Subcutaneous abdominal adipose tissue (tissue), 5 donors: ENCODE measurements at regions not wholly inside any gene's neighbourhood (a gene's known extent, or its start where the extent isn't known, plus 50 kb on each side); places are given as distances from the start of the nearest gene placed in this dataset.
A peak's percentile ranks its signal among the peaks of the same experiment; 100 is the strongest.

Source experiments
- H3K27ac ChIP-seq: one replicate; pipeline ENCODE4 v1.7.0; 2013; ENCODE audit warnings: low read depth, mild to moderate bottlenecking, inconsistent platforms, low read length, moderate library complexity
- H3K27me3 ChIP-seq, 5 donors: one replicate each; pipeline ENCODE4 v1.7.0; 2013; ENCODE audit warnings: low read length in 5 of 5, inconsistent platforms in 1 of 5; ENCODE audit not compliant: control insufficient read depth in 5 of 5, insufficient read depth in 4 of 5
- H3K36me3 ChIP-seq, 5 donors: one replicate each; pipeline ENCODE4 v1.7.0; 2013; ENCODE audit warnings: low read length in 5 of 5; ENCODE audit not compliant: control insufficient read depth in 5 of 5, insufficient read depth in 5 of 5
- H3K4me1 ChIP-seq, 5 donors: one replicate each; pipeline ENCODE4 v1.7.0; 2013; ENCODE audit warnings: low read length in 5 of 5, mild to moderate bottlenecking in 3 of 5, moderate library complexity in 1 of 5; ENCODE audit not compliant: control insufficient read depth in 5 of 5, insufficient read depth in 5 of 5
- H3K4me3 ChIP-seq, 5 donors: one replicate each; pipeline ENCODE4 v1.7.0; 2013; ENCODE audit warnings: low read length in 5 of 5, low read depth in 1 of 5
- H3K9ac ChIP-seq, 5 donors: one replicate each; pipeline ENCODE4 v1.7.0; 2013; ENCODE audit warnings: low read length in 5 of 5, mild to moderate bottlenecking in 4 of 5, moderate library complexity in 3 of 5
- H3K9me3 ChIP-seq, 5 donors: one replicate each; pipeline ENCODE4 v1.7.0; 2013; ENCODE audit warnings: low read length in 5 of 5; ENCODE audit not compliant: control insufficient read depth in 5 of 5
- donor health status: healthy.
- donor health status: healthy.
- donor health status: healthy.
- donor health status: healthy.
- donor health status: healthy.

GRCh38 chr13:39154041-39154440, 115.8 kb downstream of the NHLRC3 start:
- Histone ChIP-seq H3K27ac (no peak overlapping the region), H3K36me3 (no peaks in the 10 kb centered on the region), H3K9ac (no peak overlapping the region), H3K4me1 (peaks cover 0 to 7% (median under 1%) of the 10 kb centered on the region in 5 donors), H3K27me3 (no peaks in the 10 kb centered on the region), H3K9me3 (peaks cover 0 to 7% (median 4%) of the 10 kb centered on the region in 5 donors), H3K4me3 (no peak overlapping the region)

DNA sequence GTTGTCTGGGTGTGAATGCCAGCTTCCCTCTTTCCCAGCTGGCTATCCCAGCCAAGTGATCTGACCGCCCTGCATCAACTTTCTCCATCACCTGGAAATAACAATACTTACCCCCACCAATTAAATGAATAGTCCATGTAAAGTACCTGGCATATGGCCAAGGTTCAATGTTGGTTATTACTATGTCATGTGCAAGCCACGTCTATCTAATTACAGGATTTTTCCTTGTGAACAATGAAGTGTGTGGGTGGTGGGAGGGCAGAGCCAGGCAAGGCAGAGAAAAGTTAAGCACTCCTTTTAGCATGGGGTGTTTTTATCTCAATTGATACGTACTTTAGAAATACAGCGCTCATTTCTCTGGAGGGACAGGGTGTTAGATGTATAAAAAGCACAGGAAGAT, 121.1 kb downstream of the NHLRC3 start:
- Histone ChIP-seq H3K4me3 (no peak overlapping the region), H3K27ac (no peak overlapping the region)

GRCh38 chr13:39159846-39160370, 121.7 kb downstream of the NHLRC3 start:
- H3K27me3 ChIP-seq = no peaks in the 10 kb centered on the region
- no peaks in the 10 kb centered on the region for H3K36me3 ChIP-seq
- H3K9me3 ChIP-seq = peaks cover 0 to 2% (median 0%) of the 10 kb centered on the region in 5 donors
- H3K4me3 ChIP-seq = no peak overlapping the region
- peaks cover 0 to 19% (median 5%) of the 10 kb centered on the region in 5 donors for H3K4me1 ChIP-seq
- no peak overlapping the region for H3K27ac ChIP-seq
- no peak overlapping the region for H3K9ac ChIP-seq

More for the DNA sequence above, 121.1 kb downstream of the NHLRC3 start:
- Histone ChIP-seq H3K9ac (no peak overlapping the region), H3K9me3 (peaks cover 0 to 2% (median 0%) of the 10 kb centered on the region in 5 donors), H3K36me3 (no peaks in the 10 kb centered on the region), H3K27me3 (no peaks in the 10 kb centered on the region), H3K4me1 (peaks cover 0 to 19% (median 5%) of the 10 kb centered on the region in 5 donors)

DNA sequence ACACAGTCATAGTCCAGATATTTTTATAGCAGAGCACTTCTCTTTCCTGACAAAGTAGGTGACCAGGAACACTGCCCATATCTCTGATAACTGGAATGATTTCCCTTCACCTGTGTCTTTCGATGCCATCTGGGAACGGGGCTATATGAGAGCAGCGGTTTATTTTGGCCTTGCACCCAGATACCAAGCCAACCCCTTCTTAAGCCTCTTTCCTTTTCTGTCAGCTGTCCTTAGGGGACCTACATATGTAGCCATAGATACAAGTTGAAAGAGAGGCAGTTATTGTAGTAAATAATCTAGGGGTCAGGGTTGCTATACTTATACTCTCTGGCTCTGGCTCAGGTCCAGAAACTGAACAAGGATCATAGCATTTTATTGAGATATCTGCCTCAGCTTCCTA, 128.8 kb downstream of the NHLRC3 start:
- Histone ChIP-seq H3K9me3 (peaks cover 0 to 2% (median 0%) of the 10 kb centered on the region in 5 donors), H3K9ac (no peak overlapping the region), H3K36me3 (no peaks in the 10 kb centered on the region), H3K4me1 (no peaks in the 10 kb centered on the region), H3K4me3 (no peak overlapping the region), H3K27ac (no peak overlapping the region), H3K27me3 (no peaks in the 10 kb centered on the region)

DNA sequence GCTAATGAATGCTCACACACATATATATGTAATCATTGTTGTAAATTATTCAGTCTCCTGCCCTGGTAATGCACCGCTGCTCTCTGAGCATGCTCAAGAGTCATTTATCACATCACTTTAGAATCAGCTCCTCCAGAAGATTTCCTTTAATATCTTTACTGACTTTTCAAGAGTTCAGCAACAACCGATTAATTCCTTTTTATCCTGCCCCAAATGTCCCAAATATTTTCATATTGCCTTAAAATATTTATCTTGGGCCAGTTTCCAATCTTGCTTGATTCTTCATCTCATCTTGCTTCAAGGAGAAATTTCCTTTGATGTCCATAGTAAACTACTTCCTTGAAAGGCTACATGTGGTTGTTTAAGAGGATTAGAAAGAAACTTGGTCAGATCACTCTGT, 132.5 kb downstream of the NHLRC3 start:
- Histone ChIP-seq H3K27ac (no peak overlapping the region), H3K27me3 (no peaks in the 10 kb centered on the region), H3K9ac (no peak overlapping the region), H3K4me1 (no peaks in the 10 kb centered on the region), H3K36me3 (no peaks in the 10 kb centered on the region), H3K4me3 (no peak overlapping the region), H3K9me3 (peaks cover 0 to 1% (median 0%) of the 10 kb centered on the region in 5 donors)

GRCh38 chr13:39185326-39185725, 147.1 kb downstream of the NHLRC3 start:
- H3K4me3 ChIP-seq = no peak overlapping the region
- peak overlapping the region in 1 of 5 donors; percentile 14 for H3K9ac ChIP-seq
- no peaks in the 10 kb centered on the region for H3K27me3 ChIP-seq
- peaks cover 2 to 24% (median 11%) of the 10 kb centered on the region in 5 donors for H3K4me1 ChIP-seq
- peak overlapping the region; percentile 94 for H3K27ac ChIP-seq
- H3K36me3 ChIP-seq = no peaks in the 10 kb centered on the region
- no peaks in the 10 kb centered on the region for H3K9me3 ChIP-seq

GRCh38 chr13:39186205-39186875, 148.1 kb downstream of the NHLRC3 start:
- H3K27me3 ChIP-seq = no peaks in the 10 kb centered on the region
- H3K4me3 ChIP-seq = no peak overlapping the region
- H3K9ac ChIP-seq = peak overlapping the region in 1 of 5 donors; percentile 40
- H3K9me3 ChIP-seq = no peaks in the 10 kb centered on the region
- H3K36me3 ChIP-seq = no peaks in the 10 kb centered on the region
- peak overlapping the region; percentile 94 for H3K27ac ChIP-seq
- peaks cover 2 to 25% (median 11%) of the 10 kb centered on the region in 5 donors for H3K4me1 ChIP-seq

GRCh38 chr13:39189778-39190177, 151.5 kb downstream of the NHLRC3 start:
- H3K4me3 ChIP-seq = no peak overlapping the region
- H3K27ac ChIP-seq = no peak overlapping the region
- peaks cover 2 to 23% (median 10%) of the 10 kb centered on the region in 5 donors for H3K4me1 ChIP-seq
- no peaks in the 10 kb centered on the region for H3K36me3 ChIP-seq
- no peak overlapping the region for H3K9ac ChIP-seq
- no peaks in the 10 kb centered on the region for H3K27me3 ChIP-seq
- H3K9me3 ChIP-seq = no peaks in the 10 kb centered on the region

DNA sequence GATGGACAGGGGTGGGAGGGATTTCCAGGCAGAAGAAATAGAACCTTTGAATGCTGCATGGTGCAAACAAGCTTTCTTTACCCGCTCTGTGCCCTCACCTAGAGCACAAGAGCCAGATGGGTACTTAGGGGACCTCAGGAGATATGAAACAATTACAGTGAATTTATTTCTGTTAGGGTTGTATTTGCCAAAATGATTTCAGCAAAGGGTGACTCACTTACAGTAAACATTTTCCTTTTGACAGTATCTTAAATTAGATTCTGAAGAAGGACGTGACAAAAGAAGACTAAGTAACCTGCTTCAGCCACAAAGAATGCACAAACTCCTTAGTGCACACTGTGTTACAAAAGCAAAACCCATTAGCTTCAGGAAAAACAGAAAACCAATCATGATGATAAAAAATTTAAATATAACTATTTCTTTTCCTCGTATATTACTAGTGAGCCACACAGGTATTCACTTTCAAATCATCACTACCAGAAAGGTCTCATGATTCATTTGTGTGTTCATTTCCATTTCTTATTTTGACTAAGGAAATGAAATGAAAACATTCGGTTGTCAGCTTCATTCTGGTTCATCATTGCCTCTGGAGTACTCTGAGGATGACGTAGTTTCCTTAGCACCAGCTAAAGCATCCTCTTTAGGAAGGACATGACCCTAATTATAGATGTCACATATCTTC, 158.8 kb downstream of the NHLRC3 start:
- H3K27ac ChIP-seq = no peak overlapping the region

DNA sequence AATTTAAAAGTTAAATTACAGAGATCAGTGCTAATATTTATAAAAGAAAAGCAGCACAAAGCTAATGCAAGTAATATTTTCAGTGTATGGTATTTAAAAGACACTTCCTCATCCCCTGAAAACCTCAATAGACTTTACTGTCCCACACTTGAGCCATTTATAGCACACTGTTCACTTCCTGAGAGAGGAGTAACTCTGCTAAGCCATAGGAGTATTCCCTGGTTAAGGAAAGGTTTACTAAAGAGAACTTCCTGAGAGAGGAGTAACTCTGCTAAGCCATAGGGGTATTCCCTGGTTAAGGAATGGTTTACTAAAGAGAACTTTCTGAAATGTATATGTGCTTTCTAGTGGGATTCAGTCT, 159.4 kb downstream of the NHLRC3 start:
- no peak overlapping the region for H3K9ac ChIP-seq
- no peaks in the 10 kb centered on the region for H3K36me3 ChIP-seq
- H3K4me1 ChIP-seq = peaks cover 0 to 9% (median 4%) of the 10 kb centered on the region in 5 donors
- H3K27me3 ChIP-seq = no peaks in the 10 kb centered on the region
- no peaks in the 10 kb centered on the region for H3K9me3 ChIP-seq
- no peak overlapping the region for H3K4me3 ChIP-seq
- H3K27ac ChIP-seq = no peak overlapping the region

More for the DNA sequence above, 158.8 kb downstream of the NHLRC3 start:
- Histone ChIP-seq H3K36me3 (no peaks in the 10 kb centered on the region), H3K4me1 (peaks cover 0 to 9% (median 4%) of the 10 kb centered on the region in 5 donors), H3K9ac (no peak overlapping the region), H3K27me3 (no peaks in the 10 kb centered on the region), H3K4me3 (no peak overlapping the region), H3K9me3 (no peaks in the 10 kb centered on the region)
